ENCODE measurements at regions not wholly inside any gene's neighbourhood (a gene's known extent, or its start where the extent isn't known, plus 50 kb on each side); places are given as distances from the start of the nearest gene placed in this dataset.

GRCh38 chr1:209208648-209209047 is 374.9 kb upstream of the CAMK1G start:
- H3K36me3 ChIP-seq = no peaks in the 10 kb centered on the region
- TF ChIP-seq POLR2AphosphoS5 (IDR thresholded peaks at IDR 0.05; ENCODE audit: insufficient read depth in 1 of 2, low read depth in 1 of 2) (no peak), POLR2A (IDR thresholded peaks at IDR 0.05) (no peak)
- TF ChIP-seq, protein P1, sequence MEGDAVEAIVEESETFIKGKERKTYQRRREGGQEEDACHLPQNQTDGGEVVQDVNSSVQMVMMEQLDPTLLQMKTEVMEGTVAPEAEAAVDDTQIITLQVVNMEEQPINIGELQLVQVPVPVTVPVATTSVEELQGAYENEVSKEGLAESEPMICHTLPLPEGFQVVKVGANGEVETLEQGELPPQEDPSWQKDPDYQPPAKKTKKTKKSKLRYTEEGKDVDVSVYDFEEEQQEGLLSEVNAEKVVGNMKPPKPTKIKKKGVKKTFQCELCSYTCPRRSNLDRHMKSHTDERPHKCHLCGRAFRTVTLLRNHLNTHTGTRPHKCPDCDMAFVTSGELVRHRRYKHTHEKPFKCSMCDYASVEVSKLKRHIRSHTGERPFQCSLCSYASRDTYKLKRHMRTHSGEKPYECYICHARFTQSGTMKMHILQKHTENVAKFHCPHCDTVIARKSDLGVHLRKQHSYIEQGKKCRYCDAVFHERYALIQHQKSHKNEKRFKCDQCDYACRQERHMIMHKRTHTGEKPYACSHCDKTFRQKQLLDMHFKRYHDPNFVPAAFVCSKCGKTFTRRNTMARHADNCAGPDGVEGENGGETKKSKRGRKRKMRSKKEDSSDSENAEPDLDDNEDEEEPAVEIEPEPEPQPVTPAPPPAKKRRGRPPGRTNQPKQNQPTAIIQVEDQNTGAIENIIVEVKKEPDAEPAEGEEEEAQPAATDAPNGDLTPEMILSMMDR (IDR thresholded peaks at IDR 0.05) = no peak
- no peak for DNase-seq (ENCODE audit: extremely low spot score in 2 of 2)
- no peaks in the 10 kb centered on the region for H3K27me3 ChIP-seq
- H3K27ac ChIP-seq = no peak overlapping the region
- no peaks in the 10 kb centered on the region for H3K9me3 ChIP-seq
- peaks cover 18% of the 10 kb centered on the region for H3K4me1 ChIP-seq
- intact Hi-C loops (cut with DNase I) = loop anchor here (5.0 kb wide), 1 partner anchor 556 kb away; no protein-coding TSS in a partner anchor
- H3K4me3 ChIP-seq = no peak overlapping the region

- Histone ChIP-seq H3K36me3 (no peaks in the 10 kb centered on the region), H3K9me3 (no peaks in the 10 kb centered on the region), H3K4me1 (no peaks in the 10 kb centered on the region), H3K27me3 (no peaks in the 10 kb centered on the region), H3K27ac (no peak overlapping the region), H3K4me3 (no peak overlapping the region)
- no peak for DNase-seq (ENCODE audit: extremely low spot score in 2 of 2)
- TF ChIP-seq POLR2AphosphoS5 (IDR thresholded peaks at IDR 0.05; ENCODE audit: insufficient read depth in 1 of 2, low read depth in 1 of 2) = no peak
- no peak for TF ChIP-seq POLR2A (IDR thresholded peaks at IDR 0.05)
- TF ChIP-seq, protein P1 (IDR thresholded peaks at IDR 0.05) = no peak
- intact Hi-C loops (cut with DNase I) = loop anchor here (10.0 kb wide), 1 partner anchor 1079 kb away; no protein-coding TSS in a partner anchor
These were observed 369.5 kb upstream of the CAMK1G start for GRCh38 chr1:209213989-209214388.

- no peak for DNase-seq (ENCODE audit: extremely low spot score in 2 of 2)
- TF ChIP-seq, protein P1 (IDR thresholded peaks at IDR 0.05) = no peak
- TF ChIP-seq POLR2A (IDR thresholded peaks at IDR 0.05) (no peak), POLR2AphosphoS5 (IDR thresholded peaks at IDR 0.05; ENCODE audit: insufficient read depth in 1 of 2, low read depth in 1 of 2) (no peak)
- Histone ChIP-seq H3K36me3 (no peaks in the 10 kb centered on the region), H3K4me3 (no peak overlapping the region), H3K27me3 (no peaks in the 10 kb centered on the region), H3K4me1 (peaks cover 11% of the 10 kb centered on the region), H3K27ac (no peak overlapping the region), H3K9me3 (no peaks in the 10 kb centered on the region)
- intact Hi-C loops (cut with DNase I) = loop anchor here (10.0 kb wide), 1 partner anchor 1081 kb away; no protein-coding TSS in a partner anchor
These were observed 367.7 kb upstream of the CAMK1G start for GRCh38 chr1:209215826-209216225.

DNA sequence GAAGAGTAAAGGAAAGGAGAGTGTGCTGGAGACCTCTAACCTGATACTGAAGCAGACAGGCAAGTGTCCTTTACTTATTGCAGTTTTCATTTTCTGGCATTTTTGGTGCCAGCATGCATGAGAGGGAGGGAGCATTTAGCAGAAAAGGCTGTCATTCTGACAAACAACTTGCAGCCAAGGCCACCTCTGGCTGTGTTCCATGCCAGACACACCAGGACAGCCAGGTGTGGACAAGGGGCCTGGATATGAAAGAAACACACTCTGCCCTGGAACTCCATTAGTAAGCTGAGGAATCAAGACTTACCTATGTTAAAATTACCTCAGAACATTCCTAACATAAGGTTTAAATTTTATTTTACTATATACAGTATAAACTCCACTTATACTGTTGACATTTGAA is 365.4 kb upstream of the CAMK1G start:
- Histone ChIP-seq H3K4me1 (peaks cover 11% of the 10 kb centered on the region), H3K9me3 (no peaks in the 10 kb centered on the region), H3K36me3 (no peaks in the 10 kb centered on the region), H3K4me3 (no peak overlapping the region), H3K27me3 (no peaks in the 10 kb centered on the region), H3K27ac (no peak overlapping the region)
- intact Hi-C loops (cut with DNase I) = loop anchor here (10.0 kb wide), 1 partner anchor 1083 kb away; no protein-coding TSS in a partner anchor
- no peak for DNase-seq (ENCODE audit: extremely low spot score in 2 of 2)
- TF ChIP-seq POLR2A (IDR thresholded peaks at IDR 0.05) (no peak), POLR2AphosphoS5 (IDR thresholded peaks at IDR 0.05; ENCODE audit: insufficient read depth in 1 of 2, low read depth in 1 of 2) (no peak)
- TF ChIP-seq, protein P1 (IDR thresholded peaks at IDR 0.05) = no peak

DNA sequence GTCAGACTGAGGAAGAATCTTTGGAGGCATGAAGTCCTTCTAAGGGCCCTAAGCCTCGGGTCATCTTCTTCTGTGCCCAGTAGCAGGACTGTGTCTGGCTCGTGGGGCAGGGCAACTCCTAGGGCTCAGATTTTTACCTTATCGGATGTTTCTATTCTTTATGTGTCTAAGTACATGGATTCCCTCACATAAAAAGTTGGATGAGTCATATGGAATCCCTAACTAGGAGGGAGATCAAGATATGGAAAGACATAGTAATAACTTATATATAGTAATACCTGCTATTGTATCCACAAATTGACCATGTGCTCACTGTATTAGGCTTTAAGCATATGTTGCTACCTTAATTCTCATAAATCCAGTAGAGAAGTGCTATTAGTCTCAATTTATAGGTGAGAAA is 364.5 kb upstream of the CAMK1G start:
- Histone ChIP-seq H3K36me3 (no peaks in the 10 kb centered on the region), H3K4me1 (peaks cover 11% of the 10 kb centered on the region), H3K27ac (no peak overlapping the region), H3K4me3 (no peak overlapping the region), H3K9me3 (no peaks in the 10 kb centered on the region), H3K27me3 (no peaks in the 10 kb centered on the region)
- intact Hi-C loops (cut with DNase I) = loop anchor here (10.0 kb wide), 1 partner anchor 1084 kb away; no protein-coding TSS in a partner anchor
- no peak for DNase-seq (ENCODE audit: extremely low spot score in 2 of 2)
- TF ChIP-seq, protein P1 (IDR thresholded peaks at IDR 0.05) = no peak
- TF ChIP-seq POLR2A (IDR thresholded peaks at IDR 0.05) (no peak), POLR2AphosphoS5 (IDR thresholded peaks at IDR 0.05; ENCODE audit: insufficient read depth in 1 of 2, low read depth in 1 of 2) (no peak)
